ENCODE measurements at regions not wholly inside any gene's neighbourhood (a gene's known extent, or its start where the extent isn't known, plus 50 kb on each side); places are given as distances from the start of the nearest gene placed in this dataset.

GRCh38 chr4:71941001-71941400, 90.8 kb upstream of the NPFFR2 start:
- Mint-ChIP-seq H3K27ac (no peak overlapping the region), H3K36me3 (no peaks in the 10 kb centered on the region), H3K4me3 (no peak overlapping the region), H3K4me1 (no peaks in the 10 kb centered on the region), H3K27me3 (no peaks in the 10 kb centered on the region), H3K9me3 (peaks cover 0 to 8% (median 1%) of the 10 kb centered on the region in 5 donors)
- ChIA-PET CTCF (no interaction called here), POLR2A (no interaction called here)
- Histone ChIP-seq H3K9me3 (ENCODE audit: low read length) (no peaks in the 10 kb centered on the region), H3K36me3 (ENCODE audit: insufficient read depth, low read length) (no peaks in the 10 kb centered on the region), H3K27me3 (ENCODE audit: insufficient read depth, low read length, poor library complexity, severe bottlenecking) (no peaks in the 10 kb centered on the region), H3K4me1 (ENCODE audit: insufficient read depth, low read length) (no peaks in the 10 kb centered on the region), H3K4me3 (ENCODE audit: low read length) (no peak overlapping the region), H3K27ac (ENCODE audit: low read depth, low read length) (no peak overlapping the region)
- DNase-seq, result no peak

- Histone ChIP-seq H3K36me3 (ENCODE audit: insufficient read depth, low read length) (no peaks in the 10 kb centered on the region), H3K4me3 (ENCODE audit: low read length) (no peak overlapping the region), H3K27me3 (ENCODE audit: insufficient read depth, low read length, poor library complexity, severe bottlenecking) (no peaks in the 10 kb centered on the region), H3K9me3 (ENCODE audit: low read length) (no peaks in the 10 kb centered on the region), H3K4me1 (ENCODE audit: insufficient read depth, low read length) (no peaks in the 10 kb centered on the region), H3K27ac (ENCODE audit: low read depth, low read length) (no peak overlapping the region)
- no peaks in the 10 kb centered on the region for H3K36me3 Mint-ChIP-seq
- no peaks in the 10 kb centered on the region for H3K27me3 Mint-ChIP-seq
- no peaks in the 10 kb centered on the region for H3K4me1 Mint-ChIP-seq
- no peak overlapping the region for H3K27ac Mint-ChIP-seq
- CTCF ChIA-PET, result no interaction called here
- POLR2A ChIA-PET, result no interaction called here
- H3K9me3 Mint-ChIP-seq, result peaks cover under 1 to 8% (median 2%) of the 10 kb centered on the region in 5 donors
- no peak for DNase-seq
- no peak overlapping the region for H3K4me3 Mint-ChIP-seq
These were observed 86.8 kb upstream of the NPFFR2 start for GRCh38 chr4:71944956-71945355.

DNA sequence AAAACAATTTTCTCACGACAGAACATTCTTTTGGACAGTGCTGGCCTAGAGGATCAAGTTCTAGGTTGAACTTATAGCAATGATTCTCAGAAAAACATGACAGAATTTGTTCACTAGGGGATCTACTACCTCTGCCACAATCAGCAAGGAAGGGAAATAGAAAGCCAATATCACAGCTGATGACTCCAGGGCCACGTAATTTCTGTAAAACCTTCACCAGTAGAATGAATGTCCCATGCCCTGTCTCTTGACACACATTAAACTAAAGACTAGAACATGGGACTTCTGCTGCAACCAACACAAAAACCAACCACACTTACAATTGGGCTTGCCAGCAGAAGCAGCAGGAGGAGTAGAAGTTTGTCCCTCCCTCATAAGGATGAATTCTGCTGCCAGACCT, 86.0 kb upstream of the NPFFR2 start:
- no peak overlapping the region for H3K4me3 Mint-ChIP-seq
- no peaks in the 10 kb centered on the region for H3K36me3 Mint-ChIP-seq
- Histone ChIP-seq H3K36me3 (ENCODE audit: insufficient read depth, low read length) (no peaks in the 10 kb centered on the region), H3K27me3 (ENCODE audit: insufficient read depth, low read length, poor library complexity, severe bottlenecking) (no peaks in the 10 kb centered on the region), H3K4me3 (ENCODE audit: low read length) (no peak overlapping the region), H3K27ac (ENCODE audit: low read depth, low read length) (no peak overlapping the region), H3K4me1 (ENCODE audit: insufficient read depth, low read length) (no peaks in the 10 kb centered on the region), H3K9me3 (ENCODE audit: low read length) (no peaks in the 10 kb centered on the region)
- H3K27me3 Mint-ChIP-seq, result no peaks in the 10 kb centered on the region
- no peak overlapping the region for H3K27ac Mint-ChIP-seq
- ChIA-PET CTCF (no interaction called here), POLR2A (no interaction called here)
- peaks cover 3 to 8% (median 4%) of the 10 kb centered on the region in 5 donors for H3K9me3 Mint-ChIP-seq
- no peak for DNase-seq
- no peaks in the 10 kb centered on the region for H3K4me1 Mint-ChIP-seq

- DNase-seq, result no peak
- no peaks in the 10 kb centered on the region for H3K27me3 ChIP-seq (ENCODE audit: insufficient read depth, low read length, poor library complexity, severe bottlenecking)
- H3K27ac ChIP-seq (ENCODE audit: low read depth, low read length), result no peak overlapping the region
- ChIA-PET POLR2A (no interaction called here), CTCF (no interaction called here)
- Mint-ChIP-seq H3K36me3 (no peaks in the 10 kb centered on the region), H3K27me3 (no peaks in the 10 kb centered on the region), H3K9me3 (peaks cover 0 to 4% (median 0%) of the 10 kb centered on the region in 5 donors), H3K4me1 (no peaks in the 10 kb centered on the region), H3K27ac (no peak overlapping the region), H3K4me3 (no peak overlapping the region)
- no peaks in the 10 kb centered on the region for H3K36me3 ChIP-seq (ENCODE audit: insufficient read depth, low read length)
- H3K9me3 ChIP-seq (ENCODE audit: low read length), result no peaks in the 10 kb centered on the region
- H3K4me1 ChIP-seq (ENCODE audit: insufficient read depth, low read length), result no peaks in the 10 kb centered on the region
- H3K4me3 ChIP-seq (ENCODE audit: low read length), result no peak overlapping the region
These were observed 72.8 kb upstream of the NPFFR2 start for GRCh38 chr4:71958978-71959377.

DNA sequence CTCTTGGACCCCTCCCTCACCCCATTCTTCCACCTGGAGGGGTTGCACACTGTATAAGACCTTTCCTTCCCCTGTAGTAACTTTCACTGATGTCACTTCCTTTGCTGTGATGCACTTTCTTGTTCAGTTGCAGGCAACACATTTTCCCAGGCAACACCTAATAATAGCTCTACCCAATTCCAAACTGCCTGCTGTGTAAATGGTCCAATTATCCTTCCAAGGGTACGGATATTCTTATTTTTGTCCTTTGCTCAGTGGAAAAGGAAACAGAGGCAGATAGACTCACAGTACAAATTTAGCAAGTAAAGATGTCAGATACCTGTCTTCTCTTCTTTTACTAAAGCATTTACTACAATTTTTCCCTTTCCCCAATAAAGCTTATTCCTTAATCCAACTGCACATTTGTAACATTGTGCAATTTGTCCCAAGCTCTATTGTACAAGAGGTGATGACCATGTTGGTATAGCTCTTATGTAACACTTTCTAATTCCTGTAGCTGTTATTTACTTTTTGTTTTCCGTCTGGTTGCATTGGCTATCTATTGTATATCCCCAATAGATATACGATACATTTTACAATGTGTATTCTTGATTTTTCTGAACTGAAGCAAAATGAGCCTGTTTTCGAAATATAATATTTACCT, 69.1 kb upstream of the NPFFR2 start:
- H3K4me3 ChIP-seq (ENCODE audit: low read length), result no peak overlapping the region
- Mint-ChIP-seq H3K9me3 (peaks cover 0 to 5% (median 0%) of the 10 kb centered on the region in 5 donors), H3K27me3 (no peaks in the 10 kb centered on the region), H3K4me1 (no peaks in the 10 kb centered on the region), H3K27ac (no peak overlapping the region), H3K36me3 (no peaks in the 10 kb centered on the region), H3K4me3 (no peak overlapping the region)
- DNase-seq, result no peak
- no peaks in the 10 kb centered on the region for H3K4me1 ChIP-seq (ENCODE audit: insufficient read depth, low read length)
- no peaks in the 10 kb centered on the region for H3K27me3 ChIP-seq (ENCODE audit: insufficient read depth, low read length, poor library complexity, severe bottlenecking)
- CTCF ChIA-PET, result no interaction called here
- no peaks in the 10 kb centered on the region for H3K36me3 ChIP-seq (ENCODE audit: insufficient read depth, low read length)
- H3K27ac ChIP-seq (ENCODE audit: low read depth, low read length), result no peak overlapping the region
- no peaks in the 10 kb centered on the region for H3K9me3 ChIP-seq (ENCODE audit: low read length)
- POLR2A ChIA-PET, result no interaction called here

DNA sequence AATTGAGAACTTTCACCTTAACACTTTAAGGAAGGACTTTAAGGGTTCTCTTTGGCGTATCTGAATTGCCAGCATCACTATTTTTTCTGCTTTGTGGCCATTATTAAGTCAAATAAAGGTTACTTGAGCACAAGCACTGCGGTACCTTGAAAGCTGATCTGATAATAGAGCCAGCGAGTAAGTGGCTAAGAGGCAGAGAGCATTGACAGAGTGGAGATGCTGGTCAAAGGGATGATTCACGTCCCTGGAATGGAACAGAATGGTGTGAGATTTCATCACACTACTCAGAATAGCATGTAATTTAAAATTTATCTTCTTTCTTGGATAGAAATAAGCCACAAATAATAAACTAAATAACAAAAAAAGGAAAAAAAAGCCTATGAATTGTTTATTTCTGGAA, 57.1 kb upstream of the NPFFR2 start:
- H3K27me3 Mint-ChIP-seq, result peaks cover 0 to 4% of the 10 kb centered on the region in 2 donors
- DNase-seq, result no peak
- no peak overlapping the region for H3K27ac Mint-ChIP-seq
- POLR2A ChIA-PET, result no interaction called here
- Histone ChIP-seq H3K36me3 (ENCODE audit: insufficient read depth, low read length) (no peaks in the 10 kb centered on the region), H3K27me3 (ENCODE audit: insufficient read depth, low read length, poor library complexity, severe bottlenecking) (no peaks in the 10 kb centered on the region), H3K4me3 (ENCODE audit: low read length) (no peak overlapping the region), H3K27ac (ENCODE audit: low read depth, low read length) (no peak overlapping the region), H3K4me1 (ENCODE audit: insufficient read depth, low read length) (no peaks in the 10 kb centered on the region), H3K9me3 (ENCODE audit: low read length) (no peaks in the 10 kb centered on the region)
- no peaks in the 10 kb centered on the region for H3K36me3 Mint-ChIP-seq
- H3K9me3 Mint-ChIP-seq, result peaks cover 0 to 5% (median 0%) of the 10 kb centered on the region in 5 donors
- CTCF ChIA-PET, result no interaction called here
- H3K4me3 Mint-ChIP-seq, result no peak overlapping the region
- H3K4me1 Mint-ChIP-seq, result no peaks in the 10 kb centered on the region

DNA sequence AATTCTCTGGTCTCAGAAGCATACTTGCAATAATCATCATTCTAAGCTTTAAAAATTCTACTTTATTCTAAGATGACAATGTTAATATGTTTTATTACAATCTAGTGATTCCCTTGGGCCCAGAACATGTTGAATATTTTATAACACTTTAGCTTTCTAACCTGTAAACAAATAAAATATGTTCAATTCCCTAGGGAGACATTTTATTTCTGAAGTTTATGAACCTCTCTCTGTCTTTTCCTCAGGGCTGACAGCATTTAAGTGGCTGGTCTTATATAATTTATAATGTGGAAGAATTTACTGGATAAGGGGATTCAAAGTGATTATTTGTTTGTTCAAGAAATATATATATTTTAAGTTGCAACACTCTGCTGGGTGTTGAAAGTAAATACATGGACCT, 55.3 kb upstream of the NPFFR2 start:
- no peak overlapping the region for H3K27ac ChIP-seq (ENCODE audit: low read depth, low read length)
- H3K9me3 ChIP-seq (ENCODE audit: low read length), result no peaks in the 10 kb centered on the region
- POLR2A ChIA-PET, result no interaction called here
- H3K4me3 ChIP-seq (ENCODE audit: low read length), result no peak overlapping the region
- H3K36me3 ChIP-seq (ENCODE audit: insufficient read depth, low read length), result no peaks in the 10 kb centered on the region
- Mint-ChIP-seq H3K36me3 (no peaks in the 10 kb centered on the region), H3K9me3 (peaks cover 0 to 5% (median 0%) of the 10 kb centered on the region in 5 donors), H3K4me1 (no peaks in the 10 kb centered on the region), H3K27me3 (peaks cover 0 to 1% of the 10 kb centered on the region in 2 donors), H3K27ac (no peak overlapping the region), H3K4me3 (no peak overlapping the region)
- CTCF ChIA-PET, result no interaction called here
- DNase-seq, result no peak
- no peaks in the 10 kb centered on the region for H3K4me1 ChIP-seq (ENCODE audit: insufficient read depth, low read length)
- H3K27me3 ChIP-seq (ENCODE audit: insufficient read depth, low read length, poor library complexity, severe bottlenecking), result no peaks in the 10 kb centered on the region

DNA sequence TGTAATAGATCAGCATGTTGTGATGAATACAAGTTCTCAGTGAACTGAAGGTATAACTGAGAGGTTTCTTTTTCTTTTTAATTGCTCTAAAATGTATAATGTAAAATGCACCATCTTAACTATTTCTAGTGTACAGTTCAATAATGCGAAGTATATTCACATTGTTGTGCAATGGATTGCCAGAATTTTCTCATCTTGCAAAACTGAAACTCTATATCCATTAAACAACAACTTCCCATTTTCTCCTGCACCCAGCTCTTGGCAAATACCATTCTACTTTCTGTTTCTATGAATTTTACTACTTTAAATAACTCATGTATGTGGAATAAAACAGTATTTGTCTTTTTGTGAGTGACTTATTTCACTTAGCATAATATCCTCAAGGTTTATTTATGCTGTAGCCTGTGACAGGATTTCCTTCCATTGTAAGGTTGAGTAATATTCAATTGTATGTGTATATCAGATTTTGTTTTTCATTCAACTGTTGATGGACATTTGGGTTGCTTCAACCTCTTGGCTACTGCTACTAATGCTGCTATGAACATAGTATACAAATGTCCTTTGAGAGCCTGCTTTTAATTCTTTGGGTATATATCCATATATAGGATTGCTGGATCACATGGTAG, 53.5 kb upstream of the NPFFR2 start:
- peaks cover 0 to 1% of the 10 kb centered on the region in 2 donors for H3K27me3 Mint-ChIP-seq
- H3K4me1 Mint-ChIP-seq, result no peaks in the 10 kb centered on the region
- ChIA-PET CTCF (no interaction called here), POLR2A (no interaction called here)
- Histone ChIP-seq H3K36me3 (ENCODE audit: insufficient read depth, low read length) (no peaks in the 10 kb centered on the region), H3K9me3 (ENCODE audit: low read length) (no peaks in the 10 kb centered on the region), H3K4me3 (ENCODE audit: low read length) (no peak overlapping the region), H3K27ac (ENCODE audit: low read depth, low read length) (no peak overlapping the region), H3K27me3 (ENCODE audit: insufficient read depth, low read length, poor library complexity, severe bottlenecking) (no peaks in the 10 kb centered on the region), H3K4me1 (ENCODE audit: insufficient read depth, low read length) (no peaks in the 10 kb centered on the region)
- H3K36me3 Mint-ChIP-seq, result no peaks in the 10 kb centered on the region
- DNase-seq, result no peak
- H3K4me3 Mint-ChIP-seq, result no peak overlapping the region
- no peak overlapping the region for H3K27ac Mint-ChIP-seq
- H3K9me3 Mint-ChIP-seq, result peaks cover 0 to 2% (median 0%) of the 10 kb centered on the region in 5 donors

Data from CD8-positive, alpha-beta memory T cell (primary cell).